COLO829 (cell line): ENCODE measurements at regions not wholly inside any gene's neighbourhood (a gene's known extent, or its start where the extent isn't known, plus 50 kb on each side); places are given as distances from the start of the nearest gene placed in this dataset.
"Not testable (repeated sequence)": the region's sequence is repeated elsewhere in the genome, so short reads cannot be mapped to it uniquely, and the experiment has no call there.

Source experiments
- DNase-seq: peaks from one replicate; pipeline ENCODE4 v3.0.0; 2012; ENCODE audit warnings: low spot score

- DNase-seq: no peak
Measured at GRCh38 chrX:82292803-82293202, 1090.9 kb downstream of the SH3BGRL start.

- no peak for DNase-seq
Measured at GRCh38 chrX:82320569-82320968, 1118.7 kb downstream of the SH3BGRL start.

- no peak for DNase-seq
Measured at GRCh38 chrX:82333575-82333974, 1131.7 kb downstream of the SH3BGRL start.

- DNase-seq: peak; percentile 6
Measured at GRCh38 chrX:82335772-82336171, 1133.9 kb downstream of the SH3BGRL start.

GRCh38 chrX:82342531-82342930 lies 1140.6 kb downstream of the SH3BGRL start:
- no peak for DNase-seq

GRCh38 chrX:82362550-82362949 lies 1145.5 kb upstream of the POU3F4 start:
- DNase-seq: no peak

GRCh38 chrX:82362990-82363389 lies 1145.1 kb upstream of the POU3F4 start:
- DNase-seq: no peak

GRCh38 chrX:82370978-82371646 lies 1137.0 kb upstream of the POU3F4 start:
- DNase-seq: no peak

- no peak for DNase-seq
Measured at GRCh38 chrX:82384401-82384800, 1123.7 kb upstream of the POU3F4 start.

- peak; percentile 51 for DNase-seq
Measured at GRCh38 chrX:82412858-82413257, 1095.2 kb upstream of the POU3F4 start.

GRCh38 chrX:82442281-82442680 lies 1065.8 kb upstream of the POU3F4 start:
- no peak for DNase-seq

- DNase-seq: no peak
Measured at GRCh38 chrX:82451725-82452124, 1056.4 kb upstream of the POU3F4 start.

- not testable (repeated sequence) for DNase-seq
Measured at GRCh38 chrX:82455852-82456251, 1052.2 kb upstream of the POU3F4 start.

- no peak for DNase-seq
Measured at GRCh38 chrX:82458207-82458754, 1049.8 kb upstream of the POU3F4 start.

GRCh38 chrX:82466994-82467393 lies 1041.1 kb upstream of the POU3F4 start:
- DNase-seq: no peak
